NOMO-1 treated with DMSO at 0.1 percent for 48 hours (cell line): ENCODE measurements at regions not wholly inside any gene's neighbourhood (a gene's known extent, or its start where the extent isn't known, plus 50 kb on each side); places are given as distances from the start of the nearest gene placed in this dataset.
"Not testable (repeated sequence)": the region's sequence is repeated elsewhere in the genome, so short reads cannot be mapped to it uniquely, and the experiment has no call there.

Experiments used
- DNase-seq: peaks from one replicate; lab custom pipeline; 2025; ENCODE audit not compliant: unreplicated experiment; lab: John Stamatoyannopoulos, UW

DNA sequence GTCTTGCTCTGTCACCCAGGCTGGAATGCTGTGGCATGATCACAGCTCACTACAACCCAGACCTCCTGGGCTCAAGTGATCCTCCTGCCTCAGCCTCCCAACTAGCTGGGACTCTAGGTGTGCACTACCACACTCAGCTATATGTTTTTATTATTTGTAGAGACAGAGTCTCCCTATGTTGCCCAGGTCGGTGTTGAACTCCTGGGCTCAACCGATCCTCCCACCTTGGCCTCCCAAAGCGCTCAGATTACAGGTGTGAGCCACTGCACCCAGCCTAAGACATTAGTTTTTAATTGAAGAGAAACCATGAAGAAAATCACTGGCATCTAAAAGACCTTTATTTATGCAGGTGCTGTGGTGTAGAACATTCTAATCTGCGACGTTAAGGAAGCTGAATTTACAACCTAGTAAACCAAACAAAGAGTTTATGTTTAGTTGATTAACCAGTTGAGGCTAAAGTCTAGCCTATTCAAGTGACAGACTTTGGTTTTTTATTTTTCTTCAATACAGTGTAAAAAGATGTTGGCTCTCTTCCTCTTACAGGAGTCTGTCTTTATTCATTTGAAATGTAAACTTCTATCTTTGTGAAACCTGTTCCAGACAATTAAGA is 52.5 kb upstream of the NBL1 start:
- no peak for DNase-seq

DNA sequence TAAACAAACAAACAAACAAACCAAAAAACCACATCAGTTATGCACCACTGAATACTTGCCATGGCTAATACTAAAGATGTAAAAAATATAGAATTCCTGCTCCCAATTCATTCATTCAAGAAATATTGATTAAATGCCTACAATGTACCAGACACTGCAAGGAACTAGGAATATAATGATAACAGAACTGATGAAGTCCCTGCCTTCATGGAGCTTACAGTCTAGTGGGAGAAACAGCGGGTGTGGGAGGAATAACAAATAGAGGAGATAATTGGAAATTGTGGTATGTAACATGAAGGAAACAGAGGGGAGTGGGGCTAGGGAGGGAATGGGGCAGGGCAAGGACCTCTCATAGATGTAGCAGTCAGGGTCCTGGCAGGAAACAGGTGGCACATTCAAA is 58.6 kb upstream of the NBL1 start:
- DNase-seq, result no peak

DNA sequence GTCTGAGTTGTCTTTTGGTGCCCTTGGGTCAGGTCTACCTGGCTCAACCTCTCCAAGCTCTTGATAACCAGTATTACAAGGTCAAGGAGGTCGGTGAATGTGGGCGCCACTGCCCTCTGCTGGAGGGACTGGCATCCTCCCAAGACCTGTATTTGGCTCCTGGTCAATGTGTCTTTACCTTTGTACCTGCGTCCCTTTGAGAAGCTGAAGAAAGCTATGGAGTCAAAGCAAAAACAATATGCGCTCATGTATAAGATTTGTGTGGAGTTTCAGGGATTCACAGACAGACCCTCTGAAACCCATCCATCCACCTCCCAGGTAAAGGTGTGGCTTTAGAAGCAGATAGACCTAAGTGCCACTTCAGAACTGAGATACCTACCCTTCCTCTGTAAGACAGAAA is 61.8 kb upstream of the NBL1 start:
- DNase-seq, result peak; percentile 64

DNA sequence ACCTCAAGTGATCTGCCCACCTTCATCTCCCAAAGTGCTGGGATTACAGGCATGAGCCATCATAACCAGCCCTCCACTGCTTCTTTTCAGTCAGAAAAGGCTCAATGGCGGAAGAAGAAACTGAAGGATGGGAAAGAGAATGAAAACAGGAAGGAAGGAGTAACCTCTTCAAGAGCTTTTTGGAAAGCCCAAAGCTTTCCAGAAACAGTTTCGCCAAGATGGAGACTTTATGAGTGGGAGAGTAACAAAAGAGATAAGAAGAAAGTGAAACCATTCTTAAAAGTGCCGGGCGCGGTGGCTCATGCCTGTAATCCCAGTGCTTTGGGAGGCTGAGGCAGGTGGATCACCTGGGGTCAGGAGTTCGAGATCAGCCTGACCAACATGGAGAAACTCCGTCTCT is 62.7 kb upstream of the NBL1 start:
- DNase-seq, result no peak

DNA sequence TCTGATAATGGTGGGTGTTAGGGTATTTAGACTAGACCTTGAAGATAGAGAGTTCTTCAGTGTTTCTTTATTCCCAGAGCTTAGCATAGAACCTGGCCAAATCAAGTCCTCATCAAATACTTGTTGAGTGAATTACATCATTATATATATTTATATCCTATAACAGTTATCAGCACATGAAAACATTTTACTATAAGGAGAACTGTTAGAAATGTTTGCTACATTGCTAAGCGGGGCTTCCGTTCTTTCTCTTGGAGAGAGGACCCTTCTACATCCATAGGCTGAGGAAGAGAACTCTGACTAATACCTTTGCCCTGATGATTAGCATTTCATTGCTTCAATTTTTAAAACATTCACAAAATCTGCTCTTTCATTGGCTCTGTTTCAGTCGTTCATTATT is 66.5 kb upstream of the NBL1 start:
- no peak for DNase-seq

DNA sequence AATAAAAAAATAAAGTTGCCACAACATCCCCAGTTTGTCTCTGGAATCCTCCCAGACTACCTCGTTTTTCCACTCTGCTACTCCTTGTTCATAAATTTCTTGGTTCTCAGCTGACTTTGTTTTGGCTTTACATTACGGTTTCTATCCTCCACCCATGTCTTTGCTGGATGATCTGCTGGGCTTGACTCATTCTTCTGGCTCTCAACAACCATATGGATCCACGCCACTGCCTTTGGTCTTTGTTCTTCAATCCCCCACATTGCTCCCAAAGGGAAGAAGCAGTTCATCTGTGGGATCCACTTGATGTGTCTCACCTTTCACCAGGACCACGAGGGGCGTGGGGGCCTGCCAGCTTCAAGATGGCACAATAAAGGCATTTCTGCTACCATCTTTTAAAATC is 67.1 kb upstream of the NBL1 start:
- DNase-seq, result no peak

DNA sequence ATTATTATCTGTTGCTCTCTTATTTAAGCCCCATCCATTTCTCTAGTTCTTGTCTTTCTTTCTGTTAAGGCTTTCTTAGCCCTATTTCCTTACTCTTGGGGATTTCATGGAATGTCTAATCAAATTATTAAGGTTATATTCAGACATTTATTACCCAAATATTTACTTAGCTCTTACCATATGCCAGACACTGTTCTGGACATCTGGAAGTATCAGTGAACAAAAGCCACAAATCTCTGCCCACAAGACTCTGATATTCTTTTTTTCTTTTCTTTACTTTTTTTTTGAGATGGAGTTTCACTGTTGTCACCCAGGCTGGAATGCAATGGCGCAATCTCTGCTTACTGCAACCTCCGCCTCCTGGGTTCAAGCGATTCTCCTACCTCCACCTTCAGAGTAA is 74.3 kb upstream of the NBL1 start:
- DNase-seq, result no peak

DNA sequence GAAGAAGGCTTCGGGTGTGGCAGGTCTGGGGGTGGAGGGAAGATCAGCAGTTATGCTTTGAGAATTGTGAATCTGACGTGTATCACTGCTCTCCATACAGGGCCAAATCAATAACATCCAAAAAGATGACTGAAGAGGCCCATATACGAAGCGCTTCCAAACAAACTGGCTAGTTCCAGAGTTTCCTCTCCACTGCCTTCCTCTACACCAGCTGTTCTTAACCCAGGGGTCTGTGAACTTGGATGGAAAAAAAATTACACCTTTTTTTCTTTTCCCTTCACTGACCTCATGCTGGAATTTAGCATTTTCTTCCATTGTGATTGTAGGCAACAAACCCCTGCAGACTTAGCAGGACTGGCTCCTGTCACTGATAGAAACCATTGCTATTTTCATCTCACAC is 77.1 kb upstream of the NBL1 start:
- DNase-seq, result no peak

- no peak for DNase-seq
Measured at GRCh38 chr1:19564366-19564765, 79.0 kb upstream of the CAPZB start.

DNA sequence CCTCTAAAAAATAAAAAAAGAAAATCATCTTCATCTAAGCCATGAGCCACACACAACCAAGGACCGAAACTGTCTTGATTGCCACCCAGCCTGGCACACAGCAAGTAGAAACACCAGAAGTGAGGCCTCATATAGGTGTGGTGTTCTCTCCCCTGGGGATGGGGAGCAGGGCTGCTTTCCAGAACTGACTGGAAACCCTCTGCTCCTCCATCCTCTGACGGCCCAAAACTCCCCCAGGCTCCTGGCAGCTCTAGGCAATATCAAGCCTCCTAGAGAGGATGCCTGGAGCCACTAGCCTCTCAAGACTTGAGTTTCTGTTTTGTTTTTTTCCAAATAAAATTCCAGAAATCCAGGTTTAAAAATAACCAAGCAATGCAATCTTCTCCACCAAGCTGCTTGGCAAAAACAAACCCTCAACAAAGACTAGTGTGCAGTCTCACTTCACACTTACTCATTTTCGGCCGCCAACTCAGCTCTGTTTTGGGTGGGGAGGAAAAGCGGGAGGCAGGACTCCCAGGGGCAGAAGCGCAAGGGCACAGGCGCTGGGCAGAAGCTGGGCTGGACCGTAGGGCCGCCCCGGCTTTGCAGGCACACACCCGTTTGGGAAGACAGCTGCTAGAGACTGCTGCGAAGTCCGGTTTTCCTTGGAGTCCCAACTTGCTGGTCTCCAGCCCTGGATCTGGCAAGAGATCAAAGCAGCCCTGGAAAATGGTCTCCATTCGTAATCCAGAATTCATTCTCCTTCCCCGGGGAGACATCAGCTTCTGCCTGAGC is 78.2 kb upstream of the CAPZB start:
- no peak for DNase-seq

DNA sequence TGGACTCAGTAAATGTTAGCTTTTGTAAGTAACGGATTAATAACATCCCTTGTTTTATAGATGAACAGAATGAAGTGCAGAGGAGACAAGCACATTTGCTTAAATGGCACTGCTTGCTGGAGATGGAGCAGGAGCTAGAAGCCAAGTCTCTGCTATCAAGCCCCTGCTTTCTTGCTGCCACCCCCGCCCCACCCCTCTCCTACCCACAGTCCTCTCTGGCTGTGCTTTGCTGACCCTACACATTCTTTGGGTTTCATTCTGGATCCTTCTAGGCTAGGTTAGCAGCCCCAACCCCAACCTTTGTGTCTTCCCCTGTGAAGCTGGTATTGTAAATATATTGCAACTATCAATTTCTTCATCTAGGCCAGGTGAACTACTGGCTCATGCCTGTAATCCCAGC is 77.5 kb upstream of the CAPZB start:
- DNase-seq, result no peak

DNA sequence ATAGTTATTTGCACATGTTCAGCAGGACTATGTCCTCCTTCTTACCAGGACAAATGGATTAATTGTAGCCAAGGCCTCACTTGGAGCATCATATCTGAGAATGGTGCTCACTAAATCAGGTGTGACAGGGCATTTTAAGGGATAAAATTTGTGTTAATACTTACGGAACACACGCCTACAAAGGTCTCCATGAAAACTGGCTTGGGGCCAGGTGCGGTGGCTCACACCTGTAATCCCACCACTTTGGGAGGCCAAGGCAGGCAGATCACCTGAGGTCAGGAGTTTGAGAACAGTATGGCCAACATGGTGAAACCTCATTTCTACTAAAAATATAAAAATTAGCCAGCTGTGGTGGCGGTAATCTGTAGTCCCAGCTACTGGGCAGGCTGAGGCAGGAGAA is 75.1 kb upstream of the CAPZB start:
- DNase-seq, result no peak

GRCh38 chr1:19559641-19560040 is 74.3 kb upstream of the CAPZB start:
- no peak for DNase-seq

- peak; percentile 7 for DNase-seq
Measured at GRCh38 chr1:19557609-19558051, 72.3 kb upstream of the CAPZB start.

DNA sequence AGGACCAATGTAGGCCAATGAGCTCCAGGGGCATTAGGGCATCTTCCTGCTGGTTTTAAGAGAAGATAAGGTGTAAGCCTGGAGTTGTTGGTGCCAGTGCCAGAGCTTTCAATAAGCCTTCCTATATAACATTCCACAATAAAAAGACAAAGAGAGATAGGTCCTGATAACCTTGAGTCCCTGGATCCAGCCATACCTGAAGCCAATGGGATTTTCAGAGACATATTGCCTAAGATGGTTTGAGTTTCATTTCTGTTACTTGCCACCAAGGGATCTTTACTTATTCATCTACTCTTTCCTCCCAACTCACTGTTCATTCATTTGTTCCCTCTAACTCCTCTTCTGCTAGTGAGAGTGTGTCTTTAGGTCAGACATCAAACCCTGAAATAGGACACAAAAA is 68.8 kb upstream of the CAPZB start:
- no peak for DNase-seq

- no peak for DNase-seq
Measured at GRCh38 chr1:19552291-19553010, 67.1 kb upstream of the CAPZB start.

DNA sequence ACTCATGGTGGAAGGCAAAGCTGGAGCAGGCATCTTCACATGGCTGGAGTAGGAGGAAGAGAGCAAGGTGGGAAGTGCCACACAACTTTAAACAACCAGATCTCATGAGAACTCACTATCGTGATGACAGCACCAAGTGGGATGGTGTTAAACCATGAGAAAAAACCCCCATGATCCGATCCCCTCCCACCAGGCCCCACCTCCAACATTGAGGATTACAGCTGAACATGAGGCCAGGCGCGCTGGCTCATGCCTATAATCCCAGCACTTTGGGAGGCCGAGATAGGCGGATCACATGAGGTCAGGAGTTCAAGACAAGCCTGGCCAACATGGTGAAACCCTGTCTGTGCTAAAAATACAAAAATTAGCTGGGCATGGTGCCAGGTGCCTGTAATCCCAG is 66.5 kb upstream of the CAPZB start:
- DNase-seq, result not testable (repeated sequence)

DNA sequence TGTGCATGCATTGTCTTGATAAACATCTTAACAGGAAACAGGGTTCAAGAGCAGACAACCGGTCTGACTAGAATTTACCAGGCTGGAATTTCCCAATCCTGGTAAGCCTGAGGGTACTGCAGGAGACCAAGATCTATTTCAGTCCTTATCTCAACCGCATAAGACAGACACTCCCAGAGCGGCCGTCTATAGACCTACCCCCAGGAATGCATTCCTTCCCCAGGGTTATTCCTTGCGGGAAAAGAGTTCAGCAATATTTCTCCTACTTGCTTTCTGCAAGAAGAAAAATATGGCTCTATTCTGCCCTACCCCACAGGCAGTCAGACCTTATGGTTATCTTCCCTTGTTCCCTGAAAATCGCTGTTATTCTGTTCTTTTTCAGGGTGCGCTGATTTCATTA is 65.1 kb upstream of the CAPZB start:
- not testable (repeated sequence) for DNase-seq

GRCh38 chr1:19547814-19548213 is 62.5 kb upstream of the CAPZB start:
- DNase-seq, result no peak

DNA sequence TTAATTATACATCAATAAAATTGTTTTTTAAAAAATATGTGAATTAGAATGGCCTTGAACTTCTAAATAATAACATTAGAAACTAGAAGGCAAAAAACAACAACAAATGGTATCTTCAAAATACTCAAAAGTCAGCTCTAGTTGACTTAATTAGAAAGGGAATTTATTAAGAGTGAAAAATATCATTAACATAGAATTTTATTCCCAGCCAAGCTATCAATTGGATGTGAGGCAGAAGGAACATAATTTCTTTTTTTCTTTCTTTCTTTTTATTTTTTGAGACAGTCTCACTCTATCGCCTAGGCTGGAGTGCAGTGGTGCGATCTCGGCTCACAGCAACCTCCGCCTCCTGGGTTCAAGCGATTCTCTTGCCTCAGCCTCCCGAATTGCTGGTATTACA is 51.2 kb upstream of the CAPZB start:
- no peak for DNase-seq

GRCh38 chr1:19535214-19535613 is 49.9 kb upstream of the CAPZB start:
- DNase-seq, result no peak
